ENCODE measurements at regions not wholly inside any gene's neighbourhood (a gene's known extent, or its start where the extent isn't known, plus 50 kb on each side); places are given as distances from the start of the nearest gene placed in this dataset.
"Not testable (repeated sequence)": the region's sequence is repeated elsewhere in the genome, so short reads cannot be mapped to it uniquely, and the experiment has no call there.

DNA sequence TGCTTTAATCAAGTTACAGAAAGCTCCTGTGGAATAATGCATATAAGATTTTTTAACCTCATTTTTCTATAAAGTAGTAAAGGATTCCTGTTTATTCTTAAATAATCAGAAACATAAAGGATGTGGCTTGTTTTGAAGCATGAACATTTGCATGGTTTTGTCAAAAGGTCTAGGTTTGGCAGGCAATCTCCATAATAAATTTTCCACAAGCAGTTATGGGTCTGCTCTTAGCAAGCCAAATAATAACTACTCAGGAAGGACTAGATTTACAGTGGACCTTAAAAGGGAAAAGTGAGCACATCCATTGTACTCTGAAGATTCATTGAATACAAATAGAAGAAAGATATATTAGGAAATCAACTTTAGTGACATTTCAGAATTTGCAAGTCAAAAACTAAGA lies 407.3 kb upstream of the CBLB start:
- DNase-seq, result no peak

DNA sequence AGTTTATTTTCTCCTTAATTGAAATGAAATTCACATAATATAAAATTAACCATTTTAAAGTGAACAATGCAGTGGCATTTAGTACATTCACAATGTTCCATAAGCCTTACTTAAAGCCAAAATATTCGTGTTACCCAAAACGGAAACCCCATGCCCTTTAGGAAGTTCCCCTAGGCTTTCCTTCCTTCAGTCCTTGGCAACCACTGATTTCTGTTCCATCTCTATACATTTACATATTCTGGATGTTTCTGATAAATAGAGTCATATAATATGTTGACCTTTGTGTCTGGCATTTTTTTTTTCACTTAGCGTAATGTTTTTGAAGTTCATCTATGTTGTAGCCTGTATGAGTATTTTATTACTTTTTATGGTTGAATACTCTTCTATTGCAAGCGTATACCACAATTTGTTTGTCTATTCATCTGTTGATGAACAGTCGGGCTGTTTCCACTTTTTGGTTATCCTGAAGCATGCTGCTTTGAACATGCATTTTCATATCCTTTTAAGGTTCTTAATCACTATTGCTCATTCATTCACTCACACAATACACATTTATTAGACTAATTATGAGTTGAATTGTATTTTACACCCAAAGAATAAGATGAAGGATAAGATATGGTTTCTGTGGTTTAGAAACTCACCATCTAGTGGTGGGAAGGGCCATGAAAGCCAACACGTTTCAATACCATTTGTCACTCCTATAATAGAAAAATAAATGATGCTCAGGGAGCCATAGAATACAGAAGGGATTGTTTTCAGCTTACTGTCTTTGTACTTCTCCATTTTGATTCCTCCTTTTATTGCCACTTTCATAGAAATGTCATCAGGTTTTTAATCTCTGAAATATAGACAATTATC lies 408.2 kb upstream of the CBLB start:
- no peak for DNase-seq

DNA sequence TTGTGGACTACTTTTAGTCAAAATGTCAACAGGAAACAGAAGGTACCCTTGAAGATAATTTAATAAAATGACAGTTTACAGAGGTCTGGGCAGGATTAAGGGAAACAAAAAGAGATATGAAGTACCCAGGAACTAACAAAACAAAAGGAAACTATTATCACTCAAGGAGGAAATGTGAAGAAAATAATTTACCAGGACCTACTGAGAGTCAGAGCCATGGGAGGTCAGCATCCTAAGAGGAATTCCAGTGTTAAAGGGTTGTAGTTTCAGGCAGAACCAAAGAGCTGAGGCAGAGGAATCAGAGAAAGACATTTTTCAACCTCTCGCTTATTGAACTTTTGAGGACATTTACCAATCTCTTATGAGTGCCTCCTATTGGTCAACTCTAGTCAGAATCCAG lies 408.9 kb upstream of the CBLB start:
- DNase-seq, result no peak

DNA sequence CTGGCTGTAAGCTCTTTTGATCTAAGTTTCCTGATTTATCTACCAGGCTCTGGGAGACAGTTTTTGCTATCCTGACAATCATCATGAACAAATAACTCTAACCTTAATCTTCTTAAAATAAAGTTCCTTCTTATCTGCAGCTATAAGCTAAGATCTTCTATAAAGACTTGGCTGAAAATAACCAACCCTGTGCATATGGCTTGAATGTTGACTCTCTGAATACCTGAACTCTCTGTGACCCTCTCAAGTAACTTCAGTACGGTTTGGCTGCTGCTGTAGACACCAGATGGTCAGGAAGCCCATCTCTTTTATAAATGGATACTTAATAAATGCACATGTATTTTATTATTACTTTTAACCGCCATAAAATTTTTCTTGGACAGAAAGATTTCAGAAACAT lies 412.4 kb upstream of the CBLB start:
- no peak for DNase-seq

DNA sequence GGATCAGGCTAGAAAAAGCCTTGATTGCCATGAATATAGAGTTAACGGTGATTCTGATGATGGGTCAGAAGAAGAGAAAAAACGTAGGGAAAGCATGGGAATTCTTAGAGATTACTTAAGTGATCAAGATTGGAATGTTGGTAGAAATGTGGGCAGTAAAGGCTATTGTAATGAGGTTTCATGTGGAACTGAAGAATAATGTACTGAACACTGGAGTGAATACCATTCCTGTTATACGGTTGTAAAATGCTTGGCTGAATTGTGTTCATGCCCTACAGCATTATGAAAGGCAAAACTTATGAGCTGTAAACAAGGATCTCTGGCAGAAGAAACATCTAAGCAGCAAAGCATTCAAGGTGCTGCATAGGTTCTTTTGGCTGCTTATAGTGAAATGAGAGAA lies 414.1 kb upstream of the CBLB start:
- no peak for DNase-seq

DNA sequence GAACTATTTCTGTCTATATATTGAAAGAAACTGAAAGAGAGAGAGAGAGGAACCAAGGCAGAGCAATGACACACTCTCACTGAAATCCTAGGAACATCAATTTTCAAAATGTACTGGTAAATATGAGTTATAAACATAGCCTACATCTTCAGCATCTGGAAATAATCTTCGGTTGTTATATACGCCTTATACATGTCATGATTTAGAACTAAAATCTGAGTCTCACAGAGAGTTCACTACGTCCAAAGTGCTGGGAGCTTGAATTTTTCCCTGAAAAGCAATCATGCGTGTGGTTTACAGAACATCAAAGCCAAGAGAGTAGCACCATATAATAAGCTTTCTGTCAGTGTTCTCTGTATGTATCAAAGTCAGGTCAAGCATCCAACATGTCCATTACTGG lies 420.0 kb upstream of the CBLB start:
- DNase-seq, result no peak

DNA sequence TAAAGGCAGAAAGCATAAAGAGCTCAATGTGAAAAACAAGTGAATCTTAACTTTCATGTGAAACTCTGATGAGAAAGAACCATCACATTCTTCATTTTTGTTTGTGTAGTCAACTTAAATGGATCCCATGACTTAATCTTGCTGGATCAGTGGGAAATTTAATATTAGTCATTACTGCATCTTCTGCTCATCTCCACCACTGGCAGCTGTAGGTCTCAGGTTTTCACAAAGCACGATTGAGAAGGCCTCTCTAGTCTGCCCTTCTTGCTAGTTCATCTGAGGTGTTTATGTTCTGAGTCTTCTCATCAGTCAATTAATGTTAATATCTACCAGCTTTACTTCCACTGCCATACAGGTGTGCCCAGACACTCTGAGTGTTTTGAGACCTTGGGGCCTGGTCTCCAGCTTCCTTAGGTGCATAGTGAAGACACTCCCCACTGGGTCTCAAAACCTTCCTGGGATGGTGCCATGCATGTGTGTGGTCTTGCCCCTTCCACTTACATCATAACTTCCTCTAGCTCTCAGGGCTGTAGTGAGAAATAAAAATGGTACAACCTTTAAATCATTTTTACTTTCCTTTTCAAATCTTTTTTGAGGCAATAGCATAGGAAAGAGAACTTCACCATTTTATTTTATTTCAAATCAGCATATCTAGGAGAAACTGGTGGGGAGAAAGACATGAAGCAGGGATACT lies 421.6 kb upstream of the CBLB start:
- DNase-seq, result no peak

DNA sequence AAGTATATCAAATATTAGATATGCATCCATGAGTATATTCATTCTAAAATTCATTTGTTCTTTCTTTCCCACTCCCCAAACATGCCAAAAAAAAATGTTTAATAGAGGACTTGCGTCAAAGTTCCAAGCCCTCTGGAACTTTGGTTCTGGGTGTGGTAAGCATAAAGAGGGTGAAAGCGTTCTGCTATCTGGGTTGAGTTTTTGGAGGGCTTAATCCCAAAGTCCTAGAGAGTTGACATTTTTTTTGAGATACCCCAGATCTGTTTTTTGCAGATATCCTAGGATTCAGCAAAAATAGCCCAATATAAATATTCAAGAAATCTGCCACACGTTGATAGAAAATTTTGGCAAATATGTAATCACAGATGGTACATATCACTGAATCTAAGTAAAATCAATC lies 424.3 kb upstream of the CBLB start:
- no peak for DNase-seq

DNA sequence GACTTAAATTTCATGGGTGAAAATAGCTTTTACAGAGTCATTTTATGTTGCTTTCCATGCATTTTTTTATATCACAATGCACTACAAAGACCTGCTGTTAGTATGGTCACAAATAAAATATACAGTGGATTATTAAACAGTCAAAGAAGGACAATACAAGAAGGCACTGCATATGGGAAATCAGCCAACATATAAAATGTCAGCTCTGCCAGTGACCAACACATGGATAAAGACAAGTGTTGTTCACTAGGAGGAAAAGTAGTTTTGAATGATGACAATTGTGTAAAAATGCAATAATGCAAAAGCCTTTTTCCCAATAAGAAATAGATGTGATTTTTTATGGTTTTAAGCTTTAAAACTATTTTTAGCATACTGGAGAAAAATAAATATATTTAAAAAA lies 425.3 kb upstream of the CBLB start:
- DNase-seq, result no peak

DNA sequence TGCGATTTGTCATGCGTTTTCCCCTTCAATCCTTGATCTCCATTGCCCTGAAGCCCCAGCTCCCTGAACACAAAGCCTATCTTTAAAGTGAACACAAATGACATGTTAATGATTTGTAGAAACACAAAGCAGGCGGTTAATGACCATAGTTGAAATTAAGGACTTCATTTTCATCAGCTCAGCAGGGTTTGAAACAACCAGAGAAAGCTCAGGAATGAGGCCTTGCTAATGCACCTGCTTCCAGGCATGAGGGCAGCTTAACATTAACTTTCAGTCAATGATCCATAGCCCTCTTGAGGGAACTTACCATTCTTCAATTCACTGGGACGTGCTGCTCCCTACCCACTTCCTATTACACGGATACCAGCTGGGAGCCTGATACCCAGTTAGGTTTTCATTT lies 427.2 kb upstream of the CBLB start:
- no peak for DNase-seq

DNA sequence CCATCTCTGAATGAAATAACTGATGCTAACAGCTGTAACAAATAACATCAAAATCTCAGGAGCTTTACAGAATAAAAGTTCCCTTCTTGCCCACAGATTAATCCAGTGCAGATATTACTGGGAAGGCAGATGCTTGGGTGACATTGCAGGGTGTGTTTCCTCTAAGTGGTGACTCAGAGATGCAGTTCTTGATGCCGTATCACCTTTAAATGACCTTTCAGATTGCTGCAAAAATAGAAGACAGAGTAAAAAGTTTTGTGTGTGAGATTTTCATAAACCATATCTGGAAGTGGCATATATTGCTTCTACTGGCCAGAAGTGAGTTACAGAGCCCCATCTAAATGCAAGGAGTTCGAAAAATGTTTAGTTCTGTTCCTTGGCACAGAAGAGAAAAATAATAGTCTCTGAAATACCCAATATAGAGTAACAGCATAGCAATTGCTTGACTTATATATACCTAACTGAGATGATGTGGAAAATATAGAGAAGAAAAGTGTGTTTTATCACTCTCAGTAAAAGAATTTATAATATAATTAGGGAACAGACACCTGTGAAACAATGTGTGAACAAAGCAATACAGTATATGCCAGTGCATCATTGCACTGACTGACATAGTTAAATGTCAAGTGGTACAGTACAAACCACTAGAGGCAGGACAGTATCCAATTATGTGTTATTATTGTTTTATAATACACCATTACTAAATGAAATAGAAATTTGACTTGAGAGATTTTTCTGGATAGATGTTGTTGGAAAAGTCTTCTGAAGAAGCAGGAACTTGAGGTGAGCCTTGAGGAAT lies 430.7 kb upstream of the CBLB start:
- DNase-seq, result no peak

DNA sequence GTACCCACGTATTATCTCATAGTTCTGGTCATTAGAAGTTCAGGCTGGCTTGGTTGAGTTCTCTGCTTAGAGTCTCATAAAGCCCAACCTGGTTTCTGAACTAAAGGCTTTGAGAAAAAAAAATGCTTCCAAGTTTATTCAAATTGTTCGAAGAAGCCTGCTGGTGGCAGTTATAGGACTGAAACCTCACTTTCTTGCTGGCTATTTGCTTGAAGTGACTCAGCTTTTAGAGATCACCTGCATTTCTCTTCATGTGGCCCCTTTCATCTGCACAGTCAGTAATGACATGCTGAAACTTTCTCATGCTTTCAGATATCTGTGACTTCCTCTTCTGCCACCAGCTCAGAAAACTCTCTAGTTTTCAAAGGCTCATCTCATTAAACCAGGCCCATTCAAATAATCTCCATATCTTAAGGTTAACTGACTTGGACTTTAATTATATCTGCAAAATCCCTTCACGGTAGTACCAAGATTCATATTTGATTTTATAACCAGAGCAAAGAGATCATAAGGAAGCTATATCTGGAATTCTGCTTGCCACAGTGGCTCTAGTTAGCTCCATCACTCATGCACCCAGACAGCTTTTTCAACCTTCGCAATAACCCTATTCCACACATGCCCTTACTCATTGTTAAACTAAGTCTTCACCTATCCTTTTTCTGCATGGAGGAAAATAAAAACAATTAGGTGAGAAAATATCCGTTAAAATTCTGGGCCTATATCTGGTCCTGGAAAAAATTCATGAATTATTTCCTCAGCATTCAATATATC lies 433.8 kb upstream of the CBLB start:
- no peak for DNase-seq

DNA sequence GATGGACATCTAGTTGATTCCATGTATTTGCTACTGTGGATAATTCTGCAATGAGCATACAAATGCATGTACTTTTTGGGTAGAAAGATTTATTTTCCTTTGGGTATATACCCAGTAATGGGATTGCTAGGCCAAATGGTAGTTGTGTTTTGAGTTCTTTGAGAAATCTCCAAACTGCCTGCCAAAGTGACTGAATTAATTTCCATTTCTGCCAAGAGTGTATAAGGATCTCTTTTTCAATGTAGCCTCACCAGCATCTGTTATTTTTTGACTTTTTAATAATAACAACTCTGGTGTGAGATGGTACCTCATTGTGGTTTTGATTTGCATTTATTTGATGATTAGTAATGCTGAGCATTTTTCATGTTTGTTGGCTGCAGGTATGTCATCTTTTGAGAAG lies 435.0 kb upstream of the CBLB start:
- DNase-seq, result no peak

DNA sequence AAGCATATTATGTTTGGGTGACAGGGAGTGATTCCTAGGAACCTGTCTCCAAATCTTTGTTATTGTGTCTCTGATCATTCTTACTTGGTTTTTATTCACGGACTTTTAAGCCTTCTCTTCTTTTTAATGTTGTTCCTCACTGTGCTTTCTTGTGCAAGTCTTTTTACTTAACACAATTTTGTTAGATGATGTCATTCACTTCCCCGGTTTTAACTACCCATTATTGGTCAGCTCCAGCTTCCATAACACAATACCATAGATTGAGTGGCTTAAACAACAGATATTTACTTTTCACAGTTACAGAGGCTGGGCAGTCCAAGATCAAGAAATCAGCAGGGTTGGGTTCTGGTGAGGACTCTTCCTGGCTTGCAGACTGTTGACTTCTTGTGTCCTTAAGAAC lies 436.3 kb upstream of the CBLB start:
- no peak for DNase-seq

DNA sequence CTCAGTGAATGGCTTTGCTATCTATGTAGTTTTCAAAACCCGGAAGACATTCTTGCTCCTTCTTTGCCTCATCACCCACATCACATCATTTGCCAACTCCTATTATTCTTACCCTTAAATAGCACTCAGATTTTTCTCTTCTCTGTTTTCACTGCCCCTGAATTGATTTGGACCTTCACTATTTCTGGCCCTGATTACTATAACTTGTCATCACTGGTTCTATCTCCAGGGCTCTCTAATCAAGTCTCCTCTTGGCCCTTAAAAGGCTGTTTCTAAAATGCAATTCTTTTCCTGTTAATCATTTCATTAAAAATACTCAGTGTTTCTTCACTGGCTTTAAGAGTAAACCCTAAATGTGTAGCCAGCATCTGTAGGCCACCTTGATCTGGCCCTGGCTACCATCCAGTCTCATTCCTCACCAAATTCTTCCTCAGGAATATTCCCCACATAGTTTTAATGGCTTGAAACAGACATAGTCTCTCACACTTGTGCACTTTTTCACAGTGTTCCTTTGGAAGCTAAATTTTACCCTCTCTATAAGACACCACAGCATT lies 437.1 kb upstream of the CBLB start:
- DNase-seq, result no peak

DNA sequence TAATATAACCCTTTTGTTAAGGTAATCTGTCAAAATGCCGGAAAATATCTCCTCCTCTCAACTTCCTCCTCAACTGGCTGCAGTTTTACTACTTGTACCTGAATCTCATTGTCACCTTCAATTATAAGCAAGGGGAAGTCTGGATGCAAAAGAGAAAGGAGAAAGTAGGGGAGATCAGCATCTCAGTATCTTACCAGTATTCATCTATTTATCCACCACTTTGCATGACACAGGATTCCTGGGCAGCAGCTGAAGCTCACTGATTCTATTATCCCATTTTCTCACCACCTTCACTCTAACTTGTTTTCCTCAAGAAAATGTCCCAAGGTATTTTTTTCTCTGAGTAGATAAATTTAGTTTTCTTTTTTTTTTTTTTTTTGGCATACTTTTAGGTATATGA lies 440.5 kb upstream of the CBLB start:
- no peak for DNase-seq

DNA sequence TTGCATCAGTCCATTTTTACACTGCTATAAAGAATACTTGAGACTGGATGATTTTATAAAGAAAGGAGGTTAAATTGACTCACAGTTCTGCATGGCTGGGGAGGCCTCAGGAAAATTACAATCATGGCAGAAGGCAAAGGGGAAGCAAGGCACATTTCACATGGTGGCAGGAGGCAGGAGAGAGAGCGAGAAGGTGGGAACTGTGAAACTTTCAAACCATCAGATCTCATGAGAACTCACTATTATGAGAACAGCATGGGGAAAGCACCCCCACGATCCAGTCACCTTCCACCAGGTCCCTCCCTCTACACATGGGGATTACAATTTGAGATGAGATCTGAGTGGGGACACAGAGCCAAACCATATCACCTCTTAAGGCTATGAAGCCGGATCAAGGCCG lies 441.0 kb upstream of the CBLB start:
- not testable (repeated sequence) for DNase-seq

DNA sequence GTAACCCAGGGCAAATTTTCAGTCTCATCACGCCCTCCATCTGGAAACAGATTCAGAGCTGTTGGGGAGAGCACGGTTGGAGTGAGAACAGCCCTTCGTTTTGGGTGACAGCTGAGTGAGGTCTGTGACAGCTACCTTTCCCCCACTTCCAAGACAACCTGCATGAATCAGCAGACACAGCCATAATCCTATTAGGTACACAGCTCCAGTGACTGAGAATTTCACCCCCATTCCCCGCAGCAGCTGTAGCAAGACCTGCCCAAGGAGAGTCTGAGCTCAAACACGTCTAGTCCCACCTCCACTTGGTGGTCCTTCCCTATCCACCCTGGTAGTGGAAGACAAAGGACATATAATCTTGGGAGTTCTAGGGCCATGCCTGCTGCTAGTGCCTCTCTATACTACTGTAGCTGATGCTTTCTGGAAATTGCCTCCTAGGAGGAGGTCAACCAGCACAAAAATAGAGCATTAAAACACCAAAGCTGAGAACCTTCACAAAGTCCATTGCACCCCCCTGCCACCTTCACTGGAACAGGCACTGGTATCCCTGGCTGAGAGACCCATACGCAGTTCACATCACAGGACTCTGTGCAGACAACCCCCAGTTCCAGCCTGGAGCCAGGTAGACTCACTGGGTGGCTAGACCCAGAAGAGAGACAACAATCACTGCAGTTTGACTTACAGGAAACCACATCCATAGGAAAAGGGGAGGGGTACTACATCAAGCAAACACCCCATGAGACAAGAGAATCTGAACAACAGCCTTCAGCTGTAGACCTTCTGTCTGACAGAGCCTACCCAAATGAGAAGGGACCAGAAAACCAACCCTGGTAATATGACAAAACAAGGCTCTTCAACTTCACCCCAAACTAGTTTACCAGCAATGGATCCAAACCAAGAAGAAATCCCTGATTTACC lies 448.6 kb upstream of the CBLB start:
- no peak for DNase-seq

DNA sequence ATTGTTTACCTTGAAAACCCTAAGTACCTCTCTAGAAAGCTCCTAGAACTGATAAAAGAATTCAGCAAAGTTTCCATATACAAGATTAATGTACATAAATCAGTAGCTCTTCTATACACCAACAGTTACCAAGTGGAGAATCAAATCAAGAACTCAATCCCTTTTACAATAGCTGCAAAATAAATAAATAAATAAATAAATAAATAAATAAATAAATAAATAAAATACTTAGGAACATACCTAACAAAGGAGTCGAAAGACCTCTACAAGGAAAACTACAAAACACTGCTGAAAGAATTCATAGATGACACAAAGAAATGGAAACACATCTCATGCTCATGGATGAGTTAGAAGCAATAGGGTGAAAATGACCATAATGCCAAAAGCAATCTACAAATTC lies 452.6 kb upstream of the CBLB start:
- not testable (repeated sequence) for DNase-seq

DNA sequence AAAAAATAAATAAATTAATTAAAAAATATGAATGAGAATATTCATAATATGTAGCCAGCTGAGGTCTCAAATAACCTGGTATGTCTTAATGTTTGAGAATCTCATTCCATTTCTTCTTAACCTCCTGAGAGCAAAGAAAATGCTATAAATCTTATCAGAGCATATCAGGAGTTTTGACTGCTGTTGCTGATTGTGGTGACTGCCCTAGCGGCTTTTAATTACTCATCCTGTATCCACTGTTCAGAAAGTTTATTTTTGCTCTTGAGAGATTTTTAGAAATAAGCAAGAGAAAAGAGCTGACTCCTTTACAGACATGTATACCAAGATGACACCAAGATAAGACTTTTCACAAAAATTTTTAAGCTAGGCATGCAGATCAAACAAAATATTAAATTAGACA lies 454.8 kb upstream of the CBLB start:
- DNase-seq, result no peak

DNA sequence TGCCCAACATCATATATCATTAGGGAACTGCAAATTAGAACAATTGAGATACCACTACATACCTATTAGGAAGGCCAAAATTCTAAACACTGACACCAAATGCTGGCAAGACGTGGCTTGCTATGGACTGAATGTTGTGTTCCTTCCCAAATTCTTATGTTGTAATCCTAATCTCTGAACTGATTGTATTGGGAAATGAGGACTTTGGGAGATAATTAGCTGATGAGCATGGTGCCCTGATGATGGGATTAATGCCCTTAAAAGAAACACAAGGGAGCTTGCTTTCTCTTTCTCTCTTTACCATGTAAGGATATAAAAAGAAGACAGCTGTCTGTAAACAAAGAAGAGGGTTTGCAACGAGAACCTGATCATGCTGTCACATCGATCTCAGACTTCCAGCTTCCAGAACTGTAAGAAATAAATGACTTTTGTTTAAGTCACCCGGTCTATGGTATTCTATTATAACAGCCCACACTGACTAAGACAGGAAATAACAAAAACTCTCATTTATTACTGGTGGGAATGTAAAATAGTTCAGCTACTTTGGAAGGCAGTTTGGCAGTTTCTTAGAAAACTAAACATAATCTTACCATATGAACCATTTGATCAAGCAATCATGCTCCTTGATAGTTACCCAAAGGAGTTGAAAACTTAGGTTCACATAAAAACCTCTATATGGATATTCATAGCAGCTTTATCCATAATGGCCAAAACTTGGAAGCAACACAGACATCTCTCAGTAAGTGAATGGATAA lies 458.3 kb upstream of the CBLB start:
- no peak for DNase-seq

All from activated CD8-positive, alpha-beta memory T cell treated with anti-CD3 and anti-CD28 coated beads, Interleukin-2, amount 50 U/mL, for 4 hours (primary cell).